Neural cell (in vitro differentiated cells): ENCODE measurements at regions not wholly inside any gene's neighbourhood (a gene's known extent, or its start where the extent isn't known, plus 50 kb on each side); places are given as distances from the start of the nearest gene placed in this dataset.

ENCODE experiments used
- H2AFZ ChIP-seq: fragments of 200-600, 300-800 bp; sonication (generic), shearing (Covaris generic); 2 replicates; pipeline ENCODE4 v1.6.0; 2014; ENCODE audit warnings: low read depth, mild to moderate bottlenecking, antibody characterized with exemption, low read length, moderate library complexity
- H3F3A ChIP-seq: fragments of 200-600 bp; shearing (Covaris generic); 2 replicates; pipeline ENCODE4 v1.6.1; 2016; ENCODE audit warnings: mild to moderate bottlenecking, moderate library complexity, mixed read lengths, antibody characterized with exemption, low read length; ENCODE audit not compliant: insufficient read depth, poor library complexity, severe bottlenecking
- H3K27ac ChIP-seq: fragments of 200-600, 300-800 bp; sonication (generic), shearing (Covaris generic); 2 replicates; pipeline ENCODE4 v1.5.1; 2014; ENCODE audit warnings: mild to moderate bottlenecking, low read length, moderate library complexity
- H3K27me3 ChIP-seq: fragments of 300-800, 200-600 bp; sonication (generic), shearing (Covaris generic); 2 replicates; pipeline ENCODE4 v1.6.0; 2014; ENCODE audit warnings: mild to moderate bottlenecking, low read depth, low read length, moderate library complexity; ENCODE audit not compliant: insufficient read depth
- H3K36me3 ChIP-seq: fragments of 300-800, 200-600 bp; sonication (generic), shearing (Covaris generic); 2 replicates; pipeline ENCODE4 v1.5.1; 2014; ENCODE audit warnings: mild to moderate bottlenecking, antibody characterized with exemption, low read length, moderate library complexity; ENCODE audit not compliant: insufficient read depth
- H3K4me2 ChIP-seq: fragments of 300-800, 200-600 bp; sonication (generic), shearing (Covaris generic); 2 replicates; pipeline ENCODE4 v1.6.0; 2014; ENCODE audit warnings: mild to moderate bottlenecking, low read length
- H3K4me3 ChIP-seq: fragments of 300-800, 200-600 bp; sonication (generic), shearing (Covaris generic); 2 replicates; pipeline ENCODE4 v1.5.1; 2014; ENCODE audit warnings: mild to moderate bottlenecking, low read length, moderate library complexity
- H3K79me2 ChIP-seq: fragments of 200-600 bp; shearing (Covaris generic); replicated peaks from 2 replicates; pipeline ENCODE4 v1.6.0; 2014; ENCODE audit warnings: mild to moderate bottlenecking, low read length, moderate library complexity; ENCODE audit not compliant: insufficient read depth
- H3K9ac ChIP-seq: fragments of 300-800, 200-600 bp; sonication (generic), shearing (Covaris generic); 2 replicates; pipeline ENCODE4 v1.6.1; 2016; ENCODE audit warnings: mild to moderate bottlenecking, low read length, mixed read lengths
- H3K9me2 ChIP-seq: fragments of 200-600 bp; shearing (Covaris generic); 2 replicates; pipeline ENCODE4 v1.6.1; 2016; ENCODE audit warnings: mild to moderate bottlenecking, low read length, mixed read lengths; ENCODE audit not compliant: insufficient read depth
- H3K9me3 ChIP-seq: fragments of 200-600, 300-800 bp; sonication (generic), shearing (Covaris generic); 2 replicates; pipeline ENCODE4 v1.6.1; 2016; ENCODE audit warnings: mild to moderate bottlenecking, mixed run types, low read length, moderate library complexity, mixed read lengths
- H4K20me1 ChIP-seq: fragments of 200-600 bp; shearing (Covaris generic); 2 replicates; pipeline ENCODE4 v1.6.1; 2016; ENCODE audit warnings: mild to moderate bottlenecking, mixed run types; ENCODE audit not compliant: insufficient read depth
- EP300 ChIP-seq: fragments of 450-650 bp; conservative IDR thresholded peaks from 2 replicates; pipeline ENCODE4 v1.6.1; 2014; ENCODE audit warnings: antibody characterized with exemption, mild to moderate bottlenecking, moderate library complexity; ENCODE audit not compliant: poor library complexity, severe bottlenecking
- EZH2 ChIP-seq: fragments of 200-600, 300-800 bp; shearing (Covaris generic), sonication (generic); IDR thresholded peaks from 2 replicates; pipeline ENCODE4 v1.6.1; 2014; ENCODE audit warnings: antibody characterized with exemption, low read length, borderline replicate concordance, mild to moderate bottlenecking; ENCODE audit not compliant: insufficient read depth, poor library complexity, severe bottlenecking
- MXI1 ChIP-seq: fragments of 450-650 bp; conservative IDR thresholded peaks from 2 replicates; pipeline ENCODE4 v1.6.1; 2014; ENCODE audit warnings: antibody characterized with exemption, mild to moderate bottlenecking; ENCODE audit not compliant: poor library complexity, severe bottlenecking
- POLR2AphosphoS5 ChIP-seq: IDR thresholded peaks from 2 replicates; pipeline ENCODE4 v1.6.1; 2012
- RAD21 ChIP-seq: fragments of 450-650 bp; conservative IDR thresholded peaks from 2 replicates; pipeline ENCODE4 v1.6.1; 2014; ENCODE audit warnings: antibody characterized with exemption, mild to moderate bottlenecking, moderate library complexity
- SMC3 ChIP-seq: fragments of 450-650 bp; conservative IDR thresholded peaks from 2 replicates; pipeline ENCODE4 v1.6.1; 2014; ENCODE audit warnings: antibody characterized with exemption, mild to moderate bottlenecking, moderate library complexity; ENCODE audit not compliant: poor library complexity
- TAF1 ChIP-seq: IDR thresholded peaks from 2 replicates; pipeline ENCODE4 v1.6.1; 2012; ENCODE audit warnings: low read depth
- TF ChIP-seq, protein P1 (sequence below): IDR thresholded peaks from 2 replicates; pipeline ENCODE4 v1.6.1; 2012; ENCODE audit warnings: borderline replicate concordance
- TF ChIP-seq, protein P2 (sequence below): fragments of 450-650 bp; IDR thresholded peaks from 2 replicates; pipeline ENCODE4 v1.5.1; 2014; ENCODE audit warnings: antibody characterized with exemption, mild to moderate bottlenecking, moderate library complexity; ENCODE audit not compliant: poor library complexity, severe bottlenecking

DNA sequence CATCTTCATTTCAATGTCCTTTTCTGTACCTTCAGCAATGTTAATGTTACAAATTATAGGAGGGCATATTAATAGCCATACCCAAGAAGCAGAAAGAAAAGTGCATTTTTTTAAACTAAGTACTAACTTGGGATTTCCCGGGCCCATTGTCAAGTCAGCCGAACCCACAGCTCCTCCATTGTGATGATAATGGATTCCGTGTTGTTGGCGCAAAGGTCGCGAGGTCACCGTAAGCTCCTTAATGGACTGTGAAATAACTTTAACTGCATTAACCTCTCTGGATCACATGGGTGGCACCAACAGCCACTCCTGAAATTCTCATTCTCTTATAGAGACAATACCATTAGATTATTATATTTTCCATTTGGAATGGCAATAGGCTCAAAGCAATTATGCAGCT is 250.6 kb upstream of the RRP15 start:
- no peaks in the 10 kb centered on the region for H3K36me3 ChIP-seq
- no peaks in the 10 kb centered on the region for H3K79me2 ChIP-seq
- no peaks in the 10 kb centered on the region for H4K20me1 ChIP-seq
- no peak for TF ChIP-seq TAF1
- no peak for TF ChIP-seq SMC3
- TF ChIP-seq, protein P1, sequence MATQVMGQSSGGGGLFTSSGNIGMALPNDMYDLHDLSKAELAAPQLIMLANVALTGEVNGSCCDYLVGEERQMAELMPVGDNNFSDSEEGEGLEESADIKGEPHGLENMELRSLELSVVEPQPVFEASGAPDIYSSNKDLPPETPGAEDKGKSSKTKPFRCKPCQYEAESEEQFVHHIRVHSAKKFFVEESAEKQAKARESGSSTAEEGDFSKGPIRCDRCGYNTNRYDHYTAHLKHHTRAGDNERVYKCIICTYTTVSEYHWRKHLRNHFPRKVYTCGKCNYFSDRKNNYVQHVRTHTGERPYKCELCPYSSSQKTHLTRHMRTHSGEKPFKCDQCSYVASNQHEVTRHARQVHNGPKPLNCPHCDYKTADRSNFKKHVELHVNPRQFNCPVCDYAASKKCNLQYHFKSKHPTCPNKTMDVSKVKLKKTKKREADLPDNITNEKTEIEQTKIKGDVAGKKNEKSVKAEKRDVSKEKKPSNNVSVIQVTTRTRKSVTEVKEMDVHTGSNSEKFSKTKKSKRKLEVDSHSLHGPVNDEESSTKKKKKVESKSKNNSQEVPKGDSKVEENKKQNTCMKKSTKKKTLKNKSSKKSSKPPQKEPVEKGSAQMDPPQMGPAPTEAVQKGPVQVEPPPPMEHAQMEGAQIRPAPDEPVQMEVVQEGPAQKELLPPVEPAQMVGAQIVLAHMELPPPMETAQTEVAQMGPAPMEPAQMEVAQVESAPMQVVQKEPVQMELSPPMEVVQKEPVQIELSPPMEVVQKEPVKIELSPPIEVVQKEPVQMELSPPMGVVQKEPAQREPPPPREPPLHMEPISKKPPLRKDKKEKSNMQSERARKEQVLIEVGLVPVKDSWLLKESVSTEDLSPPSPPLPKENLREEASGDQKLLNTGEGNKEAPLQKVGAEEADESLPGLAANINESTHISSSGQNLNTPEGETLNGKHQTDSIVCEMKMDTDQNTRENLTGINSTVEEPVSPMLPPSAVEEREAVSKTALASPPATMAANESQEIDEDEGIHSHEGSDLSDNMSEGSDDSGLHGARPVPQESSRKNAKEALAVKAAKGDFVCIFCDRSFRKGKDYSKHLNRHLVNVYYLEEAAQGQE: no peak
- TF ChIP-seq EP300: no peak
- no peak for TF ChIP-seq RAD21
- no peaks in the 10 kb centered on the region for H3K9me3 ChIP-seq
- H3K27ac ChIP-seq: no peak overlapping the region
- no peak overlapping the region for H3K4me2 ChIP-seq
- H3K9me2 ChIP-seq: no peaks in the 10 kb centered on the region
- no peaks in the 10 kb centered on the region for H3K27me3 ChIP-seq
- H3K4me3 ChIP-seq: no peak overlapping the region
- H3F3A ChIP-seq: no peaks in the 10 kb centered on the region
- no peak overlapping the region for H2AFZ ChIP-seq
- no peak overlapping the region for H3K9ac ChIP-seq

DNA sequence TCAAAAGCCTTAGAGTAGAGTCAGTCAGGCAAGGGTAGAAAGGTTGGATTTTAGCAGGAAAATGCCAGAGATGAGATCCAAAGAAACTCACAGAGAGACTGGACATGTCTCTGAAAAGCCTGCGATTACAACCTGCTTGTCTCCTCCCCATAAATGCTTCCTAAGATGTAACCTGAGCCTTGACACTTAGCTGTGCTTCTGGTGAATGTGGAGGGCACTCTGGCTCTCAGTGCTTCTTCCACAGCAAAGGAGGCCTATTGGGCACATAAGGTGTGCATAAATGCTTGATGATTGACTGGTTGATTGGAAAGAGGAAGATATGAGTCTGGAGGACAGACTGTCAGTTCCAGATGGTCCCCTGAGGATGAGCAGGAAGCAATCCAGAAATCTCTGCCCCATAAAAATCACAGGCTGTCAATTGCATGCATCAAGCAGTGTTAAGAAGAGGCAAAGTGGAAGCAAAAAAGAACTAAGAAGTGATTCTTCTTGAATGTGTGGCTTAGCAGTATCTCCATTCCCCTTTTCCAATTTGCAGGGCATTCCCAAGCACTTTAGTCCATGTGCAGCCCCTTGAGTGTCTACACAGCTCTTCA is 236.2 kb upstream of the RRP15 start:
- no peak overlapping the region for H2AFZ ChIP-seq
- peak; percentile 37 for TF ChIP-seq EP300
- TF ChIP-seq SMC3: no peak

DNA sequence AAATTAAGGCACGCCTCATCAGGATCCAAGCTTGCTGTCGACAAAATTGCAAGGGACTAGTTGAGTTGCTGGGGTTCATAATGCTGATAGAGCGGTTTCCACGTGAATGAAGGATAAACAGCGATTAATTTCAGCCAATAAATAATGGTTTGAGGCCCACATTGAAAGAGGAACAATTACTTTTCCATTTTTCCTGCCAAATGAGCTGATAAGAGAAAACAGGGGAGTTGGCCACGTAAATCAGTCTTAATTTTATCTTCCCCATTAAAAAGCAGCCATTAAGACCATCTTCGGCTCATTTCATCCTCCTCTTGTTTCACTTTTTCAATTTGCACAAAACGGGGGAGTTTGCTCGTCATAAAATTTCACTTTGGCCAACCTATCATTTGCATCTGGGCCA is 235.5 kb upstream of the RRP15 start:
- no peak for TF ChIP-seq MXI1
- TF ChIP-seq EP300: no peak
- no peak for TF ChIP-seq RAD21
- TF ChIP-seq SMC3: no peak
- no peak for TF ChIP-seq EZH2
- no peak for TF ChIP-seq TAF1
- TF ChIP-seq, protein P1: no peak
- TF ChIP-seq POLR2AphosphoS5: no peak
- TF ChIP-seq, protein P2, sequence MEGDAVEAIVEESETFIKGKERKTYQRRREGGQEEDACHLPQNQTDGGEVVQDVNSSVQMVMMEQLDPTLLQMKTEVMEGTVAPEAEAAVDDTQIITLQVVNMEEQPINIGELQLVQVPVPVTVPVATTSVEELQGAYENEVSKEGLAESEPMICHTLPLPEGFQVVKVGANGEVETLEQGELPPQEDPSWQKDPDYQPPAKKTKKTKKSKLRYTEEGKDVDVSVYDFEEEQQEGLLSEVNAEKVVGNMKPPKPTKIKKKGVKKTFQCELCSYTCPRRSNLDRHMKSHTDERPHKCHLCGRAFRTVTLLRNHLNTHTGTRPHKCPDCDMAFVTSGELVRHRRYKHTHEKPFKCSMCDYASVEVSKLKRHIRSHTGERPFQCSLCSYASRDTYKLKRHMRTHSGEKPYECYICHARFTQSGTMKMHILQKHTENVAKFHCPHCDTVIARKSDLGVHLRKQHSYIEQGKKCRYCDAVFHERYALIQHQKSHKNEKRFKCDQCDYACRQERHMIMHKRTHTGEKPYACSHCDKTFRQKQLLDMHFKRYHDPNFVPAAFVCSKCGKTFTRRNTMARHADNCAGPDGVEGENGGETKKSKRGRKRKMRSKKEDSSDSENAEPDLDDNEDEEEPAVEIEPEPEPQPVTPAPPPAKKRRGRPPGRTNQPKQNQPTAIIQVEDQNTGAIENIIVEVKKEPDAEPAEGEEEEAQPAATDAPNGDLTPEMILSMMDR: no peak
- Histone ChIP-seq H3K4me2 (no peak overlapping the region), H3K9me3 (no peaks in the 10 kb centered on the region), H3K79me2 (no peaks in the 10 kb centered on the region), H2AFZ (no peak overlapping the region), H3K27ac (no peak overlapping the region), H3F3A (no peaks in the 10 kb centered on the region), H3K9ac (no peak overlapping the region), H3K9me2 (no peaks in the 10 kb centered on the region), H3K4me3 (no peak overlapping the region), H3K27me3 (no peaks in the 10 kb centered on the region), H3K36me3 (no peaks in the 10 kb centered on the region), H4K20me1 (no peaks in the 10 kb centered on the region)

More for the DNA sequence above, 236.2 kb upstream of the RRP15 start:
- Histone ChIP-seq H3K4me3 (no peak overlapping the region), H3K27ac (no peak overlapping the region), H3K4me2 (no peak overlapping the region), H3F3A (no peaks in the 10 kb centered on the region), H4K20me1 (no peaks in the 10 kb centered on the region), H3K36me3 (no peaks in the 10 kb centered on the region), H3K9me3 (no peaks in the 10 kb centered on the region), H3K79me2 (no peaks in the 10 kb centered on the region), H3K27me3 (no peaks in the 10 kb centered on the region), H3K9me2 (no peaks in the 10 kb centered on the region), H3K9ac (no peak overlapping the region)
